ENCODE measurements at regions not wholly inside any gene's neighbourhood (a gene's known extent, or its start where the extent isn't known, plus 50 kb on each side); places are given as distances from the start of the nearest gene placed in this dataset.

DNA sequence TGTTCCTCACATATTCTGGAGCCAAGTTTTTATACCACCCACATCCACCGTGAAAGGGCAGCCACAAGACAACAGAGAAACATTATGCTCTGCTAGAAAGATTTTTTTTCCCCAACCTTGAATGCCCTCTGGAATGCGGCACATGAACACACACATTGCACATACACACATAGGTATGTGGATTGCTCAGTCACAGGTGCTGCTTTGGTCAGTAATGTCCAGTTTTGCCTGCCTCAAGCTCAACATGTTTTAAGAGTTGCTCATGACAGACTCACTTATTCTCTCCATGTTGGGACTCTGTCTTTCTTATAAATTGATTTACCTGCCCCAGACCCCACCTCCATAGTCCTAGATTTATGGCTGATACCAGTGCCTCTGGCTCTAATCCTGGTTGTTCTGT, 138.0 kb upstream of the ASTN2 start:
- TF ChIP-seq, protein P1, sequence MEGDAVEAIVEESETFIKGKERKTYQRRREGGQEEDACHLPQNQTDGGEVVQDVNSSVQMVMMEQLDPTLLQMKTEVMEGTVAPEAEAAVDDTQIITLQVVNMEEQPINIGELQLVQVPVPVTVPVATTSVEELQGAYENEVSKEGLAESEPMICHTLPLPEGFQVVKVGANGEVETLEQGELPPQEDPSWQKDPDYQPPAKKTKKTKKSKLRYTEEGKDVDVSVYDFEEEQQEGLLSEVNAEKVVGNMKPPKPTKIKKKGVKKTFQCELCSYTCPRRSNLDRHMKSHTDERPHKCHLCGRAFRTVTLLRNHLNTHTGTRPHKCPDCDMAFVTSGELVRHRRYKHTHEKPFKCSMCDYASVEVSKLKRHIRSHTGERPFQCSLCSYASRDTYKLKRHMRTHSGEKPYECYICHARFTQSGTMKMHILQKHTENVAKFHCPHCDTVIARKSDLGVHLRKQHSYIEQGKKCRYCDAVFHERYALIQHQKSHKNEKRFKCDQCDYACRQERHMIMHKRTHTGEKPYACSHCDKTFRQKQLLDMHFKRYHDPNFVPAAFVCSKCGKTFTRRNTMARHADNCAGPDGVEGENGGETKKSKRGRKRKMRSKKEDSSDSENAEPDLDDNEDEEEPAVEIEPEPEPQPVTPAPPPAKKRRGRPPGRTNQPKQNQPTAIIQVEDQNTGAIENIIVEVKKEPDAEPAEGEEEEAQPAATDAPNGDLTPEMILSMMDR (conservative IDR thresholded peaks at IDR 0.05): no peak
- TF ChIP-seq ZFX (IDR thresholded peaks at IDR 0.05): no peak
